IMR-90 (cell line): ENCODE measurements at regions not wholly inside any gene's neighbourhood (a gene's known extent, or its start where the extent isn't known, plus 50 kb on each side); places are given as distances from the start of the nearest gene placed in this dataset.

ENCODE experiments used
- ATAC-seq: fragments of 200-7000 bp; cut with Tn5 transposase; 2 replicates; pipeline ENCODE4 v1.9.1; 2020; ENCODE audit warnings: low read depth, mild to moderate bottlenecking, moderate library complexity
- BruUV-seq: library from RNA; stranded (reverse); fragments of 400-500 nt; replicated peaks from 2 replicates; lab custom pipeline; 2021; lab: Mats Ljungman, UMichigan
- CTCF ChIA-PET: fragments of 300-600 bp; formaldehyde crosslinking; extraction: SDS; loops from one replicate; lab custom pipeline; 2021; ENCODE audit warnings: antibody characterized with exemption; lab: Yijun Ruan, JAX
- POLR2A ChIA-PET: fragments of 300-600 bp; sonication (Branson Sonifier 250); formaldehyde crosslinking; loops from one replicate; lab custom pipeline; 2022; ENCODE audit warnings: antibody characterized with exemption; ENCODE audit not compliant: unreplicated experiment; lab: Charles Lee
- DNase-seq: peaks from one replicate; pipeline ENCODE4 v3.0.0; 2013
- H2AFZ ChIP-seq: replicated peaks from 2 replicates; pipeline ENCODE3; 2013; ENCODE audit warnings: low read length, mild to moderate bottlenecking; ENCODE audit not compliant: poor library complexity
- H2AK5ac ChIP-seq: 2 replicates; pipeline ENCODE4 v1.6.1; 2013; ENCODE audit warnings: low read depth, low read length, inconsistent platforms
- H2AK9ac ChIP-seq: replicated peaks from 2 replicates; pipeline ENCODE3; 2013; ENCODE audit warnings: mild to moderate bottlenecking, low read depth, low read length, moderate library complexity; ENCODE audit not compliant: poor library complexity
- H2BK120ac ChIP-seq: 2 replicates; pipeline ENCODE4 v1.6.1; 2013; ENCODE audit warnings: low read depth, low read length, inconsistent platforms
- H2BK15ac ChIP-seq: 3 replicates; pipeline ENCODE4 v1.6.1; 2013; ENCODE audit warnings: low read depth, low read length, inconsistent platforms
- H2BK20ac ChIP-seq: 2 replicates; pipeline ENCODE4 v1.6.1; 2013; ENCODE audit warnings: low read depth, mild to moderate bottlenecking, inconsistent platforms, low read length, moderate library complexity
- H2BK5ac ChIP-seq: 2 replicates; pipeline ENCODE4 v1.6.1; 2013; ENCODE audit warnings: mild to moderate bottlenecking, low read depth, low read length, inconsistent platforms; ENCODE audit not compliant: poor library complexity, severe bottlenecking
- H3K14ac ChIP-seq: replicated peaks from 2 replicates; pipeline ENCODE4 v1.6.1; 2013; ENCODE audit warnings: low read depth, low read length, inconsistent platforms
- H3K18ac ChIP-seq: 2 replicates; pipeline ENCODE4 v1.6.1; 2013; ENCODE audit warnings: low read depth, low read length, control low read depth
- H3K23ac ChIP-seq: 2 replicates; pipeline ENCODE4 v1.6.1; 2013; ENCODE audit warnings: low read depth, low read length, inconsistent platforms
- H3K27ac ChIP-seq: 2 replicates; pipeline ENCODE4 v1.5.1; 2013; ENCODE audit warnings: mild to moderate bottlenecking, control low read depth, low read length; ENCODE audit not compliant: insufficient read depth
- H3K27me3 ChIP-seq: 2 replicates; pipeline ENCODE4 v1.6.1; 2013; ENCODE audit warnings: low read length; ENCODE audit not compliant: control insufficient read depth, insufficient read depth
- H3K36me3 ChIP-seq: 2 replicates; pipeline ENCODE4 v1.6.1; 2013; ENCODE audit warnings: low read length, mixed read lengths; ENCODE audit not compliant: control insufficient read depth, insufficient read depth
- H3K4ac ChIP-seq: 2 replicates; pipeline ENCODE4 v1.6.1; 2013; ENCODE audit warnings: low read depth, low read length, inconsistent platforms
- H3K4me1 ChIP-seq: 2 replicates; pipeline ENCODE4 v1.6.1; 2013; ENCODE audit warnings: low read length, mixed read lengths; ENCODE audit not compliant: control insufficient read depth, insufficient read depth
- H3K4me2 ChIP-seq: 2 replicates; pipeline ENCODE4 v1.6.1; 2013; ENCODE audit warnings: low read depth, mild to moderate bottlenecking, control low read depth, low read length, moderate library complexity
- H3K4me3 ChIP-seq: 2 replicates; pipeline ENCODE4 v1.5.1; 2013; ENCODE audit warnings: low read depth, mild to moderate bottlenecking, control low read depth, low read length, moderate library complexity; ENCODE audit not compliant: insufficient read depth
- H3K56ac ChIP-seq: 2 replicates; pipeline ENCODE4 v1.6.1; 2013; ENCODE audit warnings: low read length, inconsistent platforms; ENCODE audit not compliant: insufficient read depth; ENCODE audit errors: extremely low read depth
- H3K79me1 ChIP-seq, 2 experiments: 2 replicates each; pipeline ENCODE4 v1.6.1; 2013; ENCODE audit warnings: low read length in 2 of 2, inconsistent platforms in 1 of 2, low read depth in 1 of 2
- H3K9ac ChIP-seq: 2 replicates; pipeline ENCODE4 v1.6.1; 2013; ENCODE audit warnings: low read depth, low read length, control low read depth
- H3K9me1 ChIP-seq: 2 replicates; pipeline ENCODE4 v1.6.1; 2013; ENCODE audit warnings: low read length, inconsistent platforms; ENCODE audit not compliant: insufficient read depth
- H3K9me3 ChIP-seq: 2 replicates; pipeline ENCODE4 v1.6.1; 2013; ENCODE audit warnings: low read length; ENCODE audit not compliant: control insufficient read depth, insufficient read depth
- H4K20me1 ChIP-seq: 2 replicates; pipeline ENCODE4 v1.6.1; 2013; ENCODE audit warnings: low read length, inconsistent platforms; ENCODE audit not compliant: insufficient read depth
- H4K5ac ChIP-seq: 2 replicates; pipeline ENCODE4 v1.6.1; 2013; ENCODE audit warnings: mild to moderate bottlenecking, low read depth, low read length, control low read depth
- H4K8ac ChIP-seq, 2 experiments: 2 replicates each; pipeline ENCODE4 v1.6.1; 2013; ENCODE audit warnings: low read depth in 2 of 2, low read length in 2 of 2, control low read depth in 1 of 2, inconsistent platforms in 1 of 2
- H4K91ac ChIP-seq: 2 replicates; pipeline ENCODE4 v1.6.1; 2013; ENCODE audit warnings: low read depth, low read length, inconsistent platforms; ENCODE audit not compliant: insufficient read depth
- CEBPB ChIP-seq: IDR thresholded peaks from 2 replicates; pipeline ENCODE4 v1.6.1; 2012; ENCODE audit warnings: low read depth, low read length, improper control_type of control experiment
- MXI1 ChIP-seq: IDR thresholded peaks from 2 replicates; pipeline ENCODE4 v1.6.1; 2012; ENCODE audit warnings: low read depth, mild to moderate bottlenecking, low read length, moderate library complexity, borderline replicate concordance
- NFE2L2 ChIP-seq: fragments of 150-350 bp; IDR thresholded peaks from 2 replicates; pipeline ENCODE4 v1.6.1; 2016; ENCODE audit warnings: low read depth, mild to moderate bottlenecking, low read length
- SMC3 ChIP-seq: fragments of 150-350 bp; IDR thresholded peaks from 2 replicates; pipeline ENCODE4 v1.6.1; 2016; ENCODE audit warnings: low read depth, mild to moderate bottlenecking, antibody characterized with exemption, low read length, moderate library complexity
- WGBS, 2 experiments: methylation state at CpG; one replicate each; pipeline versions ENCODE4 v1.1.5 to v1.1.7; 2013; ENCODE audit warnings: missing lambda C conversion rate in 2 of 2; ENCODE audit not compliant: insufficient read length in 1 of 2; ENCODE audit errors: extremely low coverage in 2 of 2; 5-methylcytosine and 5-hydroxymethylcytosine counted together
- dilution Hi-C: fragments of 300-500 bp; cut with HindIII; formaldehyde crosslinking; loops from one replicate; pipeline ENCODE4 v1.14.3; 2018; ENCODE audit warnings: low sequenced_read_pairs; ENCODE audit not compliant: unreplicated experiment
- in situ Hi-C: fragments of 300-500 bp; cut with MboI; formaldehyde crosslinking; loops from 3 replicates; pipeline ENCODE4 v1.14.3; 2019; ENCODE audit warnings: low sequenced_read_pairs, inconsistent platforms, mixed read lengths
- intact Hi-C: fragments of 100-400 bp; cut with micrococcal nuclease; formaldehyde crosslinking; loops from 2 replicates; pipeline ENCODE4 v1.10.0; 2022

GRCh38 chr2:192696857-192697256 is 502.1 kb upstream of the TMEFF2 start:
- Histone ChIP-seq H3K9me3 (no peaks in the 10 kb centered on the region; the same call in 1 of the 2 replicates), H2BK20ac (no peak overlapping the region), H2AK5ac (no peak overlapping the region), H2BK120ac (no peak overlapping the region), H3K18ac (no peak overlapping the region), H3K27ac (no peak overlapping the region), H4K91ac (no peak overlapping the region), H3K9me1 (no peaks in the 10 kb centered on the region), H2BK15ac (no peak overlapping the region), H3K36me3 (no peaks in the 10 kb centered on the region), H3K9ac (no peak overlapping the region), H4K8ac (no peak overlapping the region), H3K14ac (no peak overlapping the region), H3K27me3 (no peaks in the 10 kb centered on the region), H3K23ac (no peak overlapping the region), H3K56ac (no peak overlapping the region), H3K79me1 (no peaks in the 10 kb centered on the region), H3K4me1 (no peaks in the 10 kb centered on the region), H2AK9ac (no peak overlapping the region), H2BK5ac (no peak overlapping the region), H3K4me2 (no peak overlapping the region), H3K4me3 (no peak overlapping the region), H2AFZ (no peak overlapping the region), H4K20me1 (no peaks in the 10 kb centered on the region), H4K5ac (no peak overlapping the region), H3K4ac (no peak overlapping the region)
- intact Hi-C loops = no loop called here
- no peak for DNase-seq
- no TSS peak for BruUV-seq
- dilution Hi-C loops = no loop called here
- no peak for TF ChIP-seq NFE2L2
- no peak for TF ChIP-seq MXI1
- no peak for TF ChIP-seq CEBPB
- TF ChIP-seq SMC3 = no peak
- CTCF ChIA-PET = no interaction called here
- POLR2A ChIA-PET = no interaction called here
- in situ Hi-C loops = no loop called here
- no peak for ATAC-seq
- no CpG with 5 or more reads among the region's 3 CpGs for WGBS, 2 experiments
